Stimulated activated naive CD4-positive, alpha-beta T cell (primary cell): ENCODE measurements at regions not wholly inside any gene's neighbourhood (a gene's known extent, or its start where the extent isn't known, plus 50 kb on each side); places are given as distances from the start of the nearest gene placed in this dataset.
"Not testable (repeated sequence)": the region's sequence is repeated elsewhere in the genome, so short reads cannot be mapped to it uniquely, and the experiment has no call there.

Experiments
- DNase-seq, 6 experiments: peaks; one replicate each; lab custom pipeline; 2025; lab: John Stamatoyannopoulos, UW

DNA sequence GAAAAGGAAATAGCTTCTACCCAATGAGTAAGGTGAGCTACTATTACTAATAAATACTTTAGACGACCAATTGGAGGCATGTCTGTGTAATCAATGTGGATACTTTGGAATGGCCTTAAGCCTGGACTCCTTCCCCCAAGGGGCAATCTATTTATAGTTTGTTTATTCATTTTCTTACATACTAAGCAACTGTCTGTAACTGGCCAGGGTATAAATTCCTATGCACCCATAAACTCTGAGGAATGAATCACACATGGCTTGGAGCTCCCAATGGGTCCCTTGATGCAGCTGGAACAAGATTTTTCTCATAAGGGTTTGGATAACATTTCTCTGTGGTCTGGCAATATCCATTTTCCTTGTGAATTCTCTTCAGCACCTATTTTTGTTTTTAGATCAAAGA is 506.8 kb downstream of the EDEM1 start:
- DNase-seq = no peak

DNA sequence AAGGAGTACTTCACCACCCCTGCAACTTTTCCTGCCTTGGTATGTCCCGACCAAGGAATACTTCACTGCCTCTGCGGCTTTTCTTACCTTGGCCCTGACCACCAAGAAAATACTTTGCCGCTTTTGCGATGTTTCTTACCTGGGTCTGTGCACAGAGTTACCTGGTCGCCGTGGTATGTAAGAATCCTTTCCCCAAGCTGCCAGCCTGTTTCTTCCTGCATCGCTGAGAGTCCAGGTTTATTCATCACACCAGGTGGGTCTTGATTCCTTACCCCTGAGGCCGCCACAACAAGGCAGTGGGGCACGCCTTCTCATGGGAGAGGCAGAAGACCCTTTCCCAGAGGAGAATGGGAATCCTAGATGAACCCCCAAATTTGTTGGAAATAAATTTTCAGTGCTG is 511.3 kb downstream of the EDEM1 start:
- DNase-seq = no peak

DNA sequence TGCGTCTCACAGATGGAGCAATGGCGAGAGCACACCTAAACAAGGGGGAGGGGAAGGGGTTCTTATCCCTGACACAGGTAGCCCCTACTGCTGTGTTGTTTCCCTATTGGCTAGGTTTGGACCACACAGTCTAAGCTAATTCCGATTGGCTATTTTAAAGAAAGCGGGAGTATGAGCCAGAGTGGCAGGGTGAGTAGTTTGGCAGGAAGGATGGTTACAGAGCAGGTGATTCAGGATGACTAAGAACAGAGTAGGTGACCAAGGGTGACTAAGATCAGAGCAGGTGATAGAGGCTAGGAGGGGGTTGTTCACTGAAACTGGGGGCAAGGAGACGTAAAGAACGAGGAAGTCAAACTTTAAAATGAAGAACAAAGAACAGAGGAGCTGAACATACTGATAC is 511.8 kb downstream of the EDEM1 start:
- no peak for DNase-seq

DNA sequence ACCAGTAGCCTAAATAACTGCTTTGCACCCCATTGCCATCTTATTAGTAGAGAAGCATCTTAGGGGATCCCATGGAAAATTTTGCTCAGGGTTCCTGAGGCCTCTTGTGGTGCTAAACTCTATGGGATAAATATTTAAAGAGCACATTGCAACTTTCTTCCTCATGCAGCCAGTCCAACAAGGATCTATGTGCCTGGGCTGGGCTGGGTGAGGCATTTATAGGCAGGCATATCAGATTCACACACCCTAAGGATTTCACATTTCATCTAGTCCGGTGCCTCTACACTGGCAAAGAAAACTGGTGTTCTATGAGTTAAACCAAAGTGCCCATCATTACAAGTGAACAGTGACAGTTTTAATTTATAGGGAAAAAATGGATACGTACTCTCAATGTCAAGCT is 512.3 kb downstream of the EDEM1 start:
- DNase-seq = no peak

DNA sequence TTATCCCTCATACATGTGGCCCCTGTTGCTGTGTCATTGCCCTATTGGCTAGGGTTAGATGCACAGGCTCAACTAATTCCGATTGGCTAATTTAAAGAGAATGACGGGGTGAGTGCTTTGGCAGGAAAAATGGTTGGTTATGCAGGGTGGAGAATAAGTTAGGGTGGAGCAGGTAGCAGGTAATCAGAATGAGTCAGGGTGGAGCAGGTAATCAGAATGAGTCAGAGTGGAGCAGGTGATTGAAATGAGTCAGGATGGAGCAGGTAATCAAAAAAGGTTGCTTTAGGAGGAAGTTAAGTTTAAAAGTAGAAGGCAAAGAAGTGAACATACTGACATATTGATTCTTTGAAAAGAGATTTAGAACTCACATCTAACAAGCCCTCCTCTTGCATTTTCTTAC is 513.5 kb downstream of the EDEM1 start:
- DNase-seq = not testable (repeated sequence)

DNA sequence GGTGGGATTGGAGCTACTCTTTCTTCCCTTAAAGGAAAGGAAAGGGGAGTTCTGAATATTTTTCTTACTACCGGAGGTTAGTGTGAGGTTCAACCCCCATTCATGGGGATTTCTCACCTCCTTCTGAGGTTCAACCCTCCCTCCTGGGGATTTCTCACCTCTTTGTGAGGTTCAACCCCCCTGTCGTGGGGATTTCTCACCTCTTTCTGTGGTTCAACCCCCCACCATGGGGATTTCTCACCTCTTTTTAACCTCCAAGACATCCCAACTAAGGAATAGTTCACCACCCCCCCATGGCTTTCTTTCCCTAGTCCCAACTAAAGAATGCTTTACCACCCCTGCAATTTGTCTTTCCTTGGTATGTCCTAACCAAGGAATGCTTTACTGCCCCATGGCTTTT is 520.3 kb downstream of the EDEM1 start:
- DNase-seq = no peak

DNA sequence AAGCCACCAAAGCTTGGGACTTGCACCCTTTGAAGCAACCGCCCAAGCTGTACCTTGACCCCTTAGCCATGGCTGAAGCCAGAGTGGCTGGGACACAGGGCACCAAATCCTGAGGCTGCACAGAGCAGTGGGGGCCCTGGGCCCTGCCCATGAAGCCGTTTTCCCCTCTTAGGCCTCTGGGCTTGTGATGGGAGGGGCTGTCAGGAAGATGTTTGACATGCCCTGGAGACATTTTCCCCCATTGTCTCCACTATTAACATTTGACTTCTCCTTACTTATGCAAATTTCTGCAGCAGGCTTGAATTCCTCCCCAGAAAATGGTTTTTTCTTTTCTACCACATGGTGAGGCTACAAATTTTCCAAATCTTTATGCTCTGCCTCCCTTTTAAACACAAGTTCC is 522.2 kb downstream of the EDEM1 start:
- no peak for DNase-seq

DNA sequence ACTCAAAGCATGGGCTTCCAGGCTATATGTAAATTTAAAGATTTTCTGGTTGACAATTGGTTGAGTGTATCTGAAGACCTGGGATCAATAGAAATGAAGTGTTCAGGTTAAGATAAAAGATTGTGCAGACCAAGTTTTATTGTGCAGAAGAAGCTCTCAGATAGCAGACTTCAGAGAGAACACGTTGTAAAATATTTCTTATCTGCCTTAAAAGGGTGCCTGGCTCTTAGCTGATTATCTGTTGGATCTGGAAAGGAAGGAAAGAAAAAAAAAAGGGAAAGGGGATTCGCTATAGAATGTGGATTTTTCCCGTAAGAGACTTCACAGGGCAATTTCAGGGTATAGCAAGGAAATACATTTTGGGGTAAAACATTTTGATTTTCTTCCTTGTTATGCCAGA is 523.2 kb downstream of the EDEM1 start:
- no peak for DNase-seq

DNA sequence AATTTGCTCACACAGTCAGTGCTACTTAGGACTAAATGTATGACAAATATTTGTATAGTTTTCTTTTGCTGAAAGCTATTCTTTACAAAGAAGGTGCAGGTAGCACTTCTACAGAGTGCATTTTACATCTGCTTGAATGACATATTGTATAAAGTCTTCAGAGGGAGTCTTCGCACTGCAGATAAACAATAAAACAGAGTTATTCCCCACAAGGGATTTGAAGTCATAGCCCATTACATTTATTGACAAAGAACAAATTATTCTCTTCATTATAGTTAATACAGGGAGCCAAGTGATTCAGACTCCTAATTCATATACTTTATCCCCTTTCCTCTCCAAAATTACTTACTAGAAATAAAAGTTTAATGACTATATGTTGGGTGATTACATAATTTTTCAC is 529.7 kb downstream of the EDEM1 start:
- DNase-seq = no peak

DNA sequence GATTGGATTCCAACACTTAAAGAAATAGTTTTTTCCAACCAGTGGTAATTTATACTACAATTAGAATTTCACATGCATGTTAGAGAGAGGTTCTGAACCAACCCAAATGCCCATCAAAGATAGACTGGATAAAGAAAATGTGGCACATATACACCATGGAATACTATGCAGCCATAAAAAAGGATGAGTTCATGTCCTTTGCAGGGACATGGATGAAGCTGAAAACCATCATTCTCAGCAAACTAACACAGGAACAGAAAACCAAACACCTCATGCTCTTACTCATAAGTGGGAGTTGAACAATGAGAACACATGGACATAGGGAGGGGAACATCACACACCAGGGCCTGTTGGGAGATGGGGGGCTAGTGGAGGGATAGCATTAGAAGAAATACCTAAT is 532.2 kb downstream of the EDEM1 start:
- DNase-seq = not testable (repeated sequence)

DNA sequence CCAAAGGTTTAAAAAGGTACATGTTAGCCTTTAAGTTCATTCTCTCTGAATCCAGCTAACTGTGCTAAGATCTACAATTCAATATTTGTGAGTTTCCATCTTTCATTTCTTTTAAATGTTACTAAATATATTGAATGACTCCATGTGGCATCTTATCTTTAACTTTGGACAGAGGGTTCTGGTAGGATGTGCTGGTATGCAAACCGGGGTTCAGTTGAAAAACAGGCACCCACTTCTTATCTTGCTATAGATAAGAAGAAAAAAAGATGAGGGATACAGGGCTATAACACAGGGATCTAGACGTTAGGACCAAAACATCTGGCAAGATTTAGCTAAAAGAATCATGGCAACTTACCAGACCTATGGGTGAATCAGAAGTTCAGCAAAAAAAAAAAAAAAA is 538.3 kb downstream of the EDEM1 start:
- no peak for DNase-seq

DNA sequence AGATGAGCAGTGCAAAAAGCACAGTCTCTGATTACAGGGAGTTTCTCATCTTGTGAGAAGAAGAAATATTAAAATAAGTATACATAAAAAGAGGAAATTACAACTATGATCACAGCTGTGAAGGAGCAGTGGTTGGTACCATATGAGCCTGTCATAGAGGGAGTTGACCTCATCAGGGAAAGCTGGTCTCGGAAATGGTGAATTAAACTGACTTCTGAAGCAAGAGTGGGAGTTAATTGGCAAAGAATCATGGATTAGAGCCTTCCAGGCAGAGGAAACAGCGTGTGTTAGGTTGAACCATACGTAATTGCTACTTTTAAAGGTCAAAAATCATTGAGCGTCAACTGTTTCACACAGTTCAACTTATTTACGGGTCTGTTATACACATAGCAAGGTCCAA is 539.1 kb downstream of the EDEM1 start:
- no peak for DNase-seq

DNA sequence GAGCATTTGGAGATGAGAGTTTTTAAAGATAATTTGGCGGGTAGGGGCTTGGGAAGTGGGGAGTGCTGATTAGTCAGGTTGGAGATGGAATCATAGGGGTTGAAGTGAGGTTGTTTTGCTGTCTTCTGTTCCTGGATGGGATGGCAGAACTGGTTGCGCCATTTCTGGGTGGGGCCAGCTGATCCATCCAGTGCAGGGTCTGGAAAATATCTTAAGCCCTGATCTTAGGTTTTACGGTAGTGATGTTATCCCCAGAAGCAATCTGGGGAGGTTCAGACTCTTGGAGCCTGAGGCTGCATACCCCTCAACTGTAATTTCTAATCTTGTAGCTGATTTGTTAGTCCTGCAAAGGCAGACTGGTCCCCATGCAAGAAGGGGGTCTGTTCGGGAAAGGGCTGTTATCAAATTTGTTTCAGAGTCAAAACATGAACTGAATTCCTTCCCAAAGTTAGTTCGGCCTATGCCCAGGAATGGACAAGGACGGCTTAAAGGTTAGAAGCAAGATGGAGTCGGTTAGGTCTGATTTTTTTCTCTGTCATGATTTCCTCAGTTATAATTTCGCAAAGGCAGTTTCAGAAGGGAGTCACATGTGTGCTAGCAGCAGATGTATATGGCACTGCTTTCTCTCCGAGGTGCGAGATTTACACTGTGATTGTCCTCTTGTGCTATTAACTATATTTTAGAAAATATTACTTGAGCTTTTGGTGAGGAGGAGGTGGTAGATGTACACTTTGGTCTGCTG is 540.4 kb downstream of the EDEM1 start:
- DNase-seq = no peak

DNA sequence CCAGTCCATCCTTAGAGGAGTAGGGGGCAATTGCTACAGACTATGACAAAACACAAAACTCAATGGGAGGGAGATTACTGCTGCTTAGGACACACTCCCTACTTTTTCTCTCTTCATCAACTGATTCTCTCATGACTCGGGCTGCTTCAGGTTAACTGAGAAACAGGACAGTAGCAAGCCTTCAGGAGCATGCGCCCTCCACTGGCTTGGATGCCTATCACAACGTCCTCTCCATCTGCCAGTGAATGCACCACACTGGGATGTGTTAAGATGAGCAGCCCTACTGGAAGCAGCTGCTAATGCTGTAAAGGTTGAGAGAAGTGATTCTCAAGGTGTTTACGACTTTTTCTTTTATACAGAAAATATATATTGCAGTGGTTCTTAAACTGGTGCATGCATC is 542.3 kb downstream of the EDEM1 start:
- DNase-seq = no peak

DNA sequence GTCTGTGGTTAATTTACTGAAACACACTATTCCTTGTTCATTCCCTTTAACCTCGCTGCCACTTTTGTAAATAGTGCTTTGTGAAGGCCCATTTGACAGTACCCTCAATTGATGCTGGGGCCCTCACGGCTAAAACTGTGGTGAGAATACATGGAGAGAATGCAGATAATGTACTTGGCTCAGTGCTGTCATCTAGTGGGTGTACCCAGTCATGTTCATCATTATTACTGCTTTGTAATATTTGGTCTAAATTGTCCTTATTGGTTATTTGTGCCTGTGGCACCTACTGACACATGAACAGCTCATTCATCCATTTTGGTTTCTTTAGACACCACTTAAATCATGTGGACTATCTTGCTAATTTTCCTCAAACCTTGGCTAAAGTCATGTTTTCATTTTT is 543.6 kb downstream of the EDEM1 start:
- no peak for DNase-seq

DNA sequence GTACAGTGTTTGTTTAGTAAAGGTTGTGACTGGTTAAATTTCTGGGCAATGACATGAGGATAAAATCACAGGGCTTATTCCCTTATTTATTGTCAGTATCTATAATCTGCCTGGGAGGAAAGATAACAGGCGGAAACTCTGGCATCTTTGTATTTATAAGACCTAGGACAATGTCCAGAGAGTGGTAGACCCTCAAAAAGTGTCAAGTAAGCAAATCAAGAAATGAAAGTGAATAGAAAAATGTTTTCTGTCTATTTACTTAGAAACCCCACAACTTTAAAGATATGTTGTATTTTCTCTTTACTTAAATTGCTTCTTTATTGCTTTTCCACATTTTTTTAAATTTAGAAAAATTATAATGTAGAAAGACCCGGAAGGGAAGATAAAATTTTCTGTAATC is 544.6 kb downstream of the EDEM1 start:
- no peak for DNase-seq

DNA sequence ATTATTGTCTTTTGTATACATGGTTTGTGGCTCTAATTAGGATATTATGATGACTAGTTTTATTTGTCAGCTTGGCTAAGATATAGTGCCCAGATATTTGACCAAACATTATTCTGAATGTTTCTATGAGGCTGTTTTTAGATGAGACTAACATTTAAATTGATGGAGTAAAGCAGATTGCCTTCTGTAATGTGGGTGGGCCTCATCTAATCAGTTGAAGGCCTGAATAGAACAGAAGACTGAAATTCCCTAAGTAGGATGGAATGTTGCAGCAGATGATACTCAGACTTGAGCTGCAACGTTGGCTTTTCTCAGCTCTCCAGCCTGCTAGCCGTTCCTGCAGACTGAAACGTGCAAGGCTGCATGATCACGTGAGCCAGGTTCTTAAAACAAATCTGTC is 546.5 kb downstream of the EDEM1 start:
- DNase-seq = no peak

DNA sequence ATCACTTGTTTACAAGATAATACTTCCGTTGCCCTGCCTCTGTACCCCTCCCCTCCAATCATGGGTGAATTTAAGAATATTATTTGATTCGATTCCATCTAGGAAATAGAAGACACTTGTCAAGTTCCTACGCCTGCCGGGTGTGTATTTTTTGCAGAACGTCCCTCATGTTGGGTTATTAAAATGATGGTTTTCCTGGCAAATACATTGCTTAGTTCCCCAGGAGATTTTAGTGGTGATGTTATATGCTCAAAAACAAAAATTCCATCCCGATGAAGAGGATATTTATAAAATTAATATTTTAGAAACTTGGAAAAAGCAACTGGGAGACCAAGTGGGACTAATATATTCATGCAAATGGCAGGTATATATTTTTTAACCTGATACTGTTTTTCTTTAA is 548.4 kb downstream of the EDEM1 start:
- DNase-seq = no peak

DNA sequence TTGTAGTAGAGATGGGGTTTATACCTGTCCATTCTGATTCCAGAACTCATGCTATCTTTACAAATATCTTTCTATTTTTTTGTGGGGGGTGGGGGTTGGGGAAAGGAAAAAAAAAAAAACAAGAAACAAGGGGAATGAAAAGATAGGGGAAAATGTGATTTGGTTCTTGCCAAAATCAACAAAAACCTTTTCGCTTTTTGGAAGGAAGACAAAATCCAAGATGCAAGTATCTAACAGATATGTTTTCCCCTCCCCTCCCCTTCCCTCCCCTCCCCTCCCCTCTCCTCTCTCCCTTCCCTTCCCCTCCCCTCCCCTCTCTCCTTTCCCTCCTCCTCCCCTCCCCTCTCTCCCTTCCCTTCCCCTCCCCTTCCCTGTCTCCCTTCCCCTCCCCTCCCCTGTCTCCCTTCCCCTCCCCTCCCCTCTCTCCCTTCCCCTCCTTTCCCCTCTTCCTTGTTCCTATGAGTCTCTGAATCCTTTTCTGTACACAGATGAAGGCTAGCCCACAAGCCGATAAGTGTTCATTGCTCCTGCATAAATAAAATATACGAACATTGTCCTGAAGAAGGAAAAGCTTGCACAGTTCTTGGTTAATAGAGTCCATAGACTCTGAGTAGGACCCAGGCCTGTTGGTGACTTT is 551.9 kb downstream of the EDEM1 start:
- no peak for DNase-seq

DNA sequence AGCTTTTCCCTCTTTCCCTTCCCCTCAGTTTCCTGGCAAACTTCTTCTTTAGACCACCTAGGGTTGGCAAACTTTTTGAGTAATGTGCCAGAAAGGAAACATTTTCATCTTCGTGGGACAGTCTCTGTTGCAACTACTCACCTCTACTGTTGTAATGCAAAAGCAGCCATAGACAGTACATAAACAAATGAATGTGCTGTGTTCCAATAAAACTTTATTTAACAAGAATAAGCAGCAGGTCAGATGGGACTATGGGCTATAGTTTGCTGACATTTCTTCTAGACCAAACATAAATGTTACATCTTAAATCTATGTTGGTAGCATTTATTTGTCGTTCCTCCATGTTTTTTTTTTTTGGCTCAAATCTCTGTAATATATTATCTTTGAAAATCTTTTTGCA is 552.4 kb downstream of the EDEM1 start:
- DNase-seq = no peak

DNA sequence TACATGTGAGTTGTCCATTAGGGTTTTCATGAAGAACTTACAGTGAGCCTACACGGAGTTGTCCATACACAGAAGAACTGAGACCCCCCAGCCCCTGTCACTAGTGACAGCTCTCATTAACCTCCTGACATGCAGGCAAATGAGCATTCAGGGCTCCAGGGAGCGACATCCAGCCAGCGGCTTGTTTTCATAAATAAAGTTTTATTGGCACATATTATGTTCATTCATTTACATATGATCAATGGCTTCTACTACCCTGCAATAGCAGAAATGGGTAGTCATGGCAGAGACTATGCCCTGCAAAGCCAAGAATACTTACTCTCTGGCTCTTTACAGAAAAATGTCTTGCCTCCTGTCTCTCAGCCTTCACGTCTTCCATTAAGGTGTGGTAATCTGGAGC is 553.5 kb downstream of the EDEM1 start:
- no peak for DNase-seq

DNA sequence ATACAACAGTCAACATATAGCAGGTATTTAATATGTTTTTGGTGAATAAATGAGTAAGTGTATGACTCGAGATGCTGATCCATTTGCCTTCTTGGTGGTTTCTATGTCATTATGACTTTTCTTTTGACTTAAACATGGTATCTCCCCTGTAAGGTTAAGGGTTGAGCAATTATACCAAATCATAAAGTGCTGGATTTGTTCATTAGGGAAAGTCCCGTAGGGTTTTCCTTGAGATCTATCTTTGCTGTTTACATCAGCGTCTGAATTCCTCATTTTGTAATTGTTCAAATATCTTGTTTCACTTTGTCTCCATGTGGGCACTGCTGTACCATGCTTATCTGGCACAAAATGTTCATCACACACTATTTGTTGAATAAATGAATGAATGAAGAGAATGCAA is 562.6 kb downstream of the EDEM1 start:
- DNase-seq = no peak

DNA sequence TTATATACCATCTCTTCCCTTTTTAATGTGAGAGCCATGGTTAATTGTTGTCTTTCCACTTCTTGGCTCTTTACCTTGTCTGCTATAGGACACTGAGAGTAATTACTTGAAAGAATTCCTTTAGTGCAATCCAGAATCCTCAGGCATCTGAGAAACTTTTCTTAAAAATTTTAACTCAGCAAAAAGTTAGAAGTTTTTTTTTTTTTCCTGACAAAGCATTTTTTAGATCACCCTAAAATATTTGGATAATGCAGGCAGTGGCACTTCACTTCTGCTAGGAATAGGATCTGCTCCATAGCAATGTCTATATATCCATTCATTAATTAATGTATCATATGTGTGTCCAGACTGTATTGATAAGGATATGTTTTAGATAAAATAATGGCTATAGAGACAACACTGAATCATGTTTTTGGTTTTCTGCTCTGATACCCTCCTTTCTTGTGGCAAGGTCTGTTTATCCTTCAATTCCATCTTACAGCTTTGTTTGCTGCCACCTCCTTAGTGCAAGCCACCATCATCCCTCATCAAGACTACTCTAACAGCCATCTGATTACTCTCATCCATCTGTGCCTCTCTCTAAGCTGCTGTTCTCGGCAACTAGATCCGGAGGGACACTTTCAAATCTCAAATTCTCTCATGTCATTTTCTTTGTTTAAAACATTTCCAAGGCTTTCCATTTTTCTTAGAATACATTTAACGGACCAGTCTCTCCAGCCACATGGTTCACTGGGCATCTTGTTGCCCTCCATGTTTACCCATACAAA is 563.5 kb downstream of the EDEM1 start:
- no peak for DNase-seq
